Peyer's patch (tissue), 4 donors: ENCODE measurements at regions not wholly inside any gene's neighbourhood (a gene's known extent, or its start where the extent isn't known, plus 50 kb on each side); places are given as distances from the start of the nearest gene placed in this dataset.

Experiments
- POLR2A ChIP-seq, 2 donors: fragments of 450-650 bp; IDR thresholded peaks; one replicate each; pipeline ENCODE4 v1.5.1; 2017; ENCODE audit warnings: antibody characterized with exemption in 2 of 2, mild to moderate bottlenecking in 2 of 2, moderate library complexity in 2 of 2
- TF ChIP-seq, protein P1 (sequence below), 6 experiments: fragments of 450-650 bp in 4 of 6; fragments of 200-600 bp in 2 of 6; sonication (generic) in 1 of 6; IDR thresholded peaks; one replicate each; pipeline ENCODE4 v1.5.1; 2017 to 2019; ENCODE audit warnings: antibody characterized with exemption in 6 of 6, mild to moderate bottlenecking in 3 of 6, moderate library complexity in 1 of 6

DNA sequence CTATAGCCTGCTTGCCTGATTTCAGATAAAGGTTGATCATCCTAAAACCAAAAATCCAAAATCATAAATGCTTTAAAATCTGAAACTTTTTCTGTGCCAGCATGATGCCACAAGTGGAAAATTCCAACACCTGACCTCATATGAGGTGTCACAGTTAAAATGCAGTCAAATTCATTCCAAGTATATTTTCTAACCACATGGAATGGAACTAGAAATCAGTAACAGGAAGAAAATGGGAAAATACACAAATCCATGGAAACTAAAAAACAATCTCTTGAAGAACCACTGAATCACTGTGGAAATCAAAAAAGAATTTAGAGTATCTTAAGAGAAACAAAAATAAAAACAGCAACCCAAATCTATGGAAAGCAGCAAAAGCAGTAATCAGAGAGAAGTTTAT is 297.5 kb upstream of the COX7C start:
- TF ChIP-seq, protein P1, sequence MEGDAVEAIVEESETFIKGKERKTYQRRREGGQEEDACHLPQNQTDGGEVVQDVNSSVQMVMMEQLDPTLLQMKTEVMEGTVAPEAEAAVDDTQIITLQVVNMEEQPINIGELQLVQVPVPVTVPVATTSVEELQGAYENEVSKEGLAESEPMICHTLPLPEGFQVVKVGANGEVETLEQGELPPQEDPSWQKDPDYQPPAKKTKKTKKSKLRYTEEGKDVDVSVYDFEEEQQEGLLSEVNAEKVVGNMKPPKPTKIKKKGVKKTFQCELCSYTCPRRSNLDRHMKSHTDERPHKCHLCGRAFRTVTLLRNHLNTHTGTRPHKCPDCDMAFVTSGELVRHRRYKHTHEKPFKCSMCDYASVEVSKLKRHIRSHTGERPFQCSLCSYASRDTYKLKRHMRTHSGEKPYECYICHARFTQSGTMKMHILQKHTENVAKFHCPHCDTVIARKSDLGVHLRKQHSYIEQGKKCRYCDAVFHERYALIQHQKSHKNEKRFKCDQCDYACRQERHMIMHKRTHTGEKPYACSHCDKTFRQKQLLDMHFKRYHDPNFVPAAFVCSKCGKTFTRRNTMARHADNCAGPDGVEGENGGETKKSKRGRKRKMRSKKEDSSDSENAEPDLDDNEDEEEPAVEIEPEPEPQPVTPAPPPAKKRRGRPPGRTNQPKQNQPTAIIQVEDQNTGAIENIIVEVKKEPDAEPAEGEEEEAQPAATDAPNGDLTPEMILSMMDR (IDR thresholded peaks at IDR 0.05) = no peak
- no peak for TF ChIP-seq POLR2A (IDR thresholded peaks at IDR 0.05)
